Hippocampal formation (tissue), 2 donors: ENCODE measurements at regions not wholly inside any gene's neighbourhood (a gene's known extent, or its start where the extent isn't known, plus 50 kb on each side); places are given as distances from the start of the nearest gene placed in this dataset.

Experiments used
- DNase-seq, 2 donors: peaks; one replicate each; lab custom pipeline; 2025; lab: John Stamatoyannopoulos, UW

- DNase-seq = no peak
These were observed 403.5 kb downstream of the TAF11L14 start for GRCh38 chr5:18037718-18038117.

GRCh38 chr5:18043344-18043743 lies 409.1 kb downstream of the TAF11L14 start:
- DNase-seq = no peak

DNA sequence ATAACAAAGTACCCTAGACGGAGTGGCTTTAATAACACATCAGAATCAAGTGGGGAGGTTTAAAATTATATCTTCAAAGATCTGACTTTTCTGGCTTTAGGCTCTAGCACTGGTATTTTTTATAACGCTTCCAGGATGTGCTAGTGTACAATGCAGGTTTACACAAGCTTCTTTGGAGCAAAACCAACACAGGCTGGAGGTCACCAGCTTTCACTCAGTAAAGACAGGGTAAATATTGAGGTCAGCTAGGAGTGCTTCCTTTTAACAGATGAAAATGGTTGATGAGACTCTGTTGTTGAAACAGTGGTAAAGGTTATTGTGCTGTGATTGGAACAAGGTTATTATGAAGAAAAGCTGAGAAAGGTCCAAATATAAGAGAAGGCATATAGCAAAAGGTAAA lies 414.2 kb downstream of the TAF11L14 start:
- no peak for DNase-seq

GRCh38 chr5:18050345-18050744 lies 416.1 kb downstream of the TAF11L14 start:
- no peak for DNase-seq

GRCh38 chr5:18050776-18051175 lies 416.5 kb downstream of the TAF11L14 start:
- no peak for DNase-seq

DNA sequence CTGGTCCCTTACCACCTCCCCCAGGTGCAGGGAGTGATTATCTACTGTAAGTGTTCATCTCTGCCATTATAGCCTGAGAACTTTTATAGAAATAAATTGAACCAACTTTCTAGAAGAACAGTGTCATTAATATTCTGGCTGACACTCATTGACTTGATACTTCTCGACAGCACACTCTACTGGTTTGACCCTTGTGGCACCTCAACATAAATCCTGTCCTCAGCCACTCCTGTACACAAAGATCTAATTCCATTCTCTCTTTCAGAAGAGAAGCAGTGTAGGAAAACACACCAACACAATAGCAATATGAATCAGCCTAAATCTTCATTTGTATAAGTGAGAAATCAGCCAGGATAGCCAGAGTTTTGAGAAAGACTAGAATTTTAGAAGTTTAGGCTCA lies 417.7 kb downstream of the TAF11L14 start:
- DNase-seq = no peak

DNA sequence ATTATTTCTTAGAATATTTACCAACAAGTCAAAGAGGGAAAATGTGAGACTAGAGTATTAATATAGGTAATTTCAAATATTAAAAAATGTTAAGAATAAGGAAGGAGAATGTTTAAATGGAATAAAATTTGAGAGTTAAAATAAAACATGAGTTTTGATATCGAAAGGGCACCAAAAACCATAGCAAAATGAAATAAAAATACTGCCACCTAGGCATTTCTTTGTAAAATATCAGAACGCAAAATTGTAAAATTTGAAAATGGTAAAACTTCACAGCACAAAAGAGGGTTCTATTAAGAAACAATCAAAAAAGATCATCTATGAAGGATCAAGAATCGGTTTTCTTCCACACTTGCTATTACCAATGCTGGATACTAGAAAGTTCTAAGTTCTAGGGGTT lies 418.3 kb downstream of the TAF11L14 start:
- DNase-seq = no peak

DNA sequence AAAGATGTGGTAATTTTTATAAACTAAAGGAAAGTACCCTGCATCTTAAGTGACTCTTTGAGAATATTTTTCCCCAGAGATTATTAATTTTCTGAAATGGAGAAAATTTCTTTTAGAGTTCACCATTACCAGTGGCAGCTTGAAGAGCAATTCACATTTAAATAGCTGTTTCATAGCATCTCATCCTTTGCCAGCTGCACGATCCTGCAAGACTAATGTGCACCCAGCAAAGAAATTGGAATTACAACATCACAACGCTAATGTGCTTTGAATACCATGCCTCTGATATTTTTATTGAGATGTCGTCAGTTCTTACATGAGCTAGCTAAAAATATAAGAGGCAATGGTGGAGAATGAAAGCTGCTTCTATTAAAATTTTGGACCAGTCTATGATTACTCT lies 423.5 kb downstream of the TAF11L14 start:
- no peak for DNase-seq

DNA sequence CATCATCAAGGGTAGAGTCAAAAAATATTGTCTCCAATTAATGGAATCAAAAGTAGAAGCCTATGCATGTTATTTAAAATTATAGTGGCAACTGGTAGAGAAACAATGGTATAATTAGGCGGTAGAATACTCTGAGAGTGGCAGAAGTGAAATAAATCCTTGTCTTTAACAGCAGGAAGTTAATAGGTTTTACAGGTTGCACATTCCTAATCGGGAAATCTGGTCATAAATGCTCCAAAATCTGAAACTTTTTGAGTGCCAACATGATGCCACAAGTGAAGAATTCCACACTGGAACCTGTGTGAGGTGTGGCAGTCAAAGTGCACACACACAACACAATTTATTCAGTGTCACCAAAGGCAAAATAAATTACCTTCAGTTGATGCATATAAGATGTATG lies 433.4 kb downstream of the TAF11L14 start:
- DNase-seq = no peak

- no peak for DNase-seq
These were observed 434.6 kb downstream of the TAF11L14 start for GRCh38 chr5:18068826-18069225.

DNA sequence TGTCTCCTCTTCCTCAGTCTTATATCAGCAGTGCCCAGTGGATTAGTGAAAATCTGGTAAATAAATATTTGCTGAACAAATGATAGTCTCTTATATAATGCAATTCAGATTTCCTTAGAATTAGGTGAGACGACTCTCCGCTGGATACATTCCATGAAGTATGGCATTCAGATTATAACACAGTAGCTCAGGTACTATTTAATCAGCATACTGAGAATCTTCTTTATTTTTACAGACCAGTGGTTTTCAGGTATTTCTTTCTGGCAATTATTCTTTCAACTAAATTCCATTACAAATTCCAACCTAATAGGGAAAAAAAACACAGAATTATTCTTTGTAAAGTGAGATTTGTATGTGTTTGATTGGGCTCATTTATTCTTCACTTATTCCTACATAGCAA lies 435.5 kb downstream of the TAF11L14 start:
- DNase-seq = no peak

DNA sequence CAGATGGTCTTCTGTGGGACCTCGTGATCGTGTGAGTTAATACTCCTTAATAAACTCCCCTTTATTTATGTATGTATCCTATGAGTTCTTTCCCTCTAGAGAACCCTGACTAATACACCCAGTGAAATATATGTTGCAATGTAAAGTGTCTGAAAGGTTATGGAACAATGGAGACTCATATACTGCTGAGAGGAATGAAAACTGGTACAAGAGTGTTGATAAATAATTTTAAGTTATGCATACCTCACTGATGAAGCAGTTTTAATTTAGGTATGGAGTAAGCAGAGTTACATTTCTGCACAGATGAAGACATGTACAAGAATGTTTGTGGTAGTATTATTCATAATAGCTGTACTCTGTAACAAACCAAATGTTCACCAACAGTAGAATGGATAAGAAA lies 438.3 kb downstream of the TAF11L14 start:
- no peak for DNase-seq

DNA sequence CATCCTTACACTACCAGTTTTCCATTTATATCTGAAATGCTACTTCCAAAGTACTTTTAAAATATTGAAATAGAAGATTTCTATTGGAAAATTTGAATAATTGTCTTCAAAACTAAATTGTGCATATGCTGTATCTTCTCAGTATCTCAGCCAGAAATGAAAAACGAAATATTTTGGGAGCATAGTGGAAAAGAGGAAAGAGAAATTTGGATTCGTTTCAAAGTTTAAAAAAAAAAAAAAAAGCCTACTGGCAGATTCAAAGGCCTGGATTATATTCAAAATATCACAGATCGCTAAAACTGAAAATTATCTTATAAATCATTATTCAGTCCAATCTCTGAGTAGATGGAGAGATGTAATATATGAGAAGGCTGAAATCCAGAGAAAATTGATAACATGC lies 440.7 kb downstream of the TAF11L14 start:
- no peak for DNase-seq

- DNase-seq = no peak
These were observed 443.9 kb downstream of the TAF11L14 start for GRCh38 chr5:18078157-18078556.

- no peak for DNase-seq
These were observed 445.6 kb downstream of the TAF11L14 start for GRCh38 chr5:18079831-18080230.

GRCh38 chr5:18088020-18088579 lies 453.8 kb downstream of the TAF11L14 start:
- no peak for DNase-seq

DNA sequence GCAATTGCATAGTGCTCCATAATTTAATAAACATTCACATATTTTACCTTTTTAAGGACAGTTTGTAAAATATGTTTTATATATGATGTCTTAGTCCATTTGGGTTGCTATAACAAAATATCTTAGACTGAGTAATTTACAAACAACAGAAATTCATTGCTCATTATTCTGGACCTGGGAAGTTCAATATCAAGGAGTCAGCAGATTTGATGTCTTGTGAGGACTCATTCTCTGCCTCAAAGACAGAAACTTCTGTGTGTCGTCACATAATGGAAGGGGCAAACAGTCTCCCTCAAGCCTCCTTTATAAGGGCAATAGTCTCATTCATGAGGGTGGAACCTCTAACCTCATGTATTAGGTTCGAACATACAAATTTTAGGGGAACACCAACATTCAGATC lies 455.9 kb downstream of the TAF11L14 start:
- DNase-seq = no peak

GRCh38 chr5:18091142-18091541 lies 456.9 kb downstream of the TAF11L14 start:
- no peak for DNase-seq

- no peak for DNase-seq
These were observed 457.5 kb downstream of the TAF11L14 start for GRCh38 chr5:18091758-18092157.

GRCh38 chr5:18095061-18095460 lies 460.8 kb downstream of the TAF11L14 start:
- DNase-seq = no peak

DNA sequence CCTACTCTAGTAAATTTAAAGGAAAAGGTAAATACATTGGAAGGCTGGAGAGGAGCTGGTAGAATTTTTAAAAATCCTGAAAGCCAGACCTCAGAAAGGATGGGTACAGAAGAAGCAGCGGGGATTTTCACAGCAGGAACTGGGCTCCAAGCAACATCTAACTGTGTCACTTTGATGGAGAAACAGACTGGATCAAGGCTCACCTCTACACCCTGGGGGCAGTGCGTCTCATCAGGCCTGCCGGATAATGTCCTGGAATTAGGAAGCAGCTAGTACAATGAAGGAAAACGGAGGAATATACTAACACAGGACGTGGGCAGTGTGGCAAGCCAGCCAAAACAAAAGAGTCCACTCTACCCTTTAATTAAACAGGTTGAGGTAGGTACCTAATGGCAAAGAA lies 463.6 kb downstream of the TAF11L14 start:
- DNase-seq = no peak

DNA sequence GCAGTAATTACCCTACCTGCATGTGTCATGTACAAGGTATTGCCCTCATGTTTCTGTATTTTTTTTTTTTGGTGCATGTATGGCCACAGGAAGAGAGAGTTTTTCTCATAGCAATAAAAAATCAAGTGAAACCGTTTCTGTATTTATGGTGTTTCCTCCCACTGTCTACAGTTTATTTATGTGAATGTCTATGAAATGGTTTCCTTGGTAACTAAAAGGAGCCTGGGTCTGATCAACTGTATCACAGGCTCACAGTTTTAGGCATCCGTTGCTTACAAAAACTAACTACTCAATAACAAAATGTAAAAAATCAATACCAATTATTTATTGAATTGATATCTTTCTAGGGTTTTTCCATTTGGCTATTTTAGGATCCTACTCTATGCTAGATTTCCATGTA lies 464.4 kb downstream of the TAF11L14 start:
- peak in 1 of 2 donors; percentile 17 for DNase-seq

GRCh38 chr5:18099261-18099660 lies 465.0 kb downstream of the TAF11L14 start:
- no peak for DNase-seq

DNA sequence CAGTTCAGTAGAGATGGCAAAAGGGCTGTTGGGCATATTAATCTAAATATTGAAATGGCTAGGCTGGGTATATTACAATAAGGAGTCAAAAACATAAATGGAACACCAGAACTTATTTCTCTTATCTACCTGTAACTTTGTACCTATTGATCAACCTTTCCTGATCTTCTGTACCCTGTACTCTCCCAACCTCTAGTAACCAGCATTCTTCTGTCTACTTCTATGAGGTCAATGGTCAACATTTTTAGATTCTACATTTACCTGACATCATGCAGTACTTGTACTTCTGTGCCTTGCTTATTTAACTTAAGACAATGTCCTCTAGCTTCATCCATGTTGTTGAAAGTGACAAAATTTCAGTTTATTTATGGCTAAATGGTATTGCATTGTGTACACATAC lies 467.3 kb downstream of the TAF11L14 start:
- no peak for DNase-seq

GRCh38 chr5:18102733-18103132 lies 468.5 kb downstream of the TAF11L14 start:
- DNase-seq = no peak
